Lower leg skin (tissue), 4 donors: ENCODE measurements at regions not wholly inside any gene's neighbourhood (a gene's known extent, or its start where the extent isn't known, plus 50 kb on each side); places are given as distances from the start of the nearest gene placed in this dataset.

Source experiments
- DNase-seq, 2 donors: peaks; one replicate each; pipeline ENCODE4 v3.0.0-alpha.2; 2019; ENCODE audit warnings: low spot score in 2 of 2
- H3K4me3 ChIP-seq: fragments of 200-600 bp; sonication (generic); 2 replicates; pipeline ENCODE4 v1.5.1; 2017; ENCODE audit warnings: mild to moderate bottlenecking, low read depth; ENCODE audit not compliant: poor library complexity, severe bottlenecking
- POLR2A ChIP-seq, 2 donors: fragments of 450-650 bp; IDR thresholded peaks; one replicate each; pipeline ENCODE4 v1.6.1; 2016 to 2017; ENCODE audit warnings: antibody characterized with exemption in 2 of 2, mild to moderate bottlenecking in 1 of 2, moderate library complexity in 1 of 2
- WGBS, 2 donors: methylation state at CpG; one replicate each; pipeline ENCODE4 v1.1.5; 2018; 5-methylcytosine and 5-hydroxymethylcytosine counted together
- intact Hi-C: fragments of 100-400 bp; cut with DNase I; formaldehyde crosslinking; loops from one replicate; pipeline ENCODE4 v1.15.0; 2023; ENCODE audit warnings: low total_unique reads
- TF ChIP-seq, protein P1 (sequence below), 3 donors: fragments of 450-650 bp; IDR thresholded peaks; one replicate each; pipeline ENCODE4 v1.5.1; 2016; ENCODE audit warnings: antibody characterized with exemption in 3 of 3, mild to moderate bottlenecking in 3 of 3, moderate library complexity in 2 of 3

DNA sequence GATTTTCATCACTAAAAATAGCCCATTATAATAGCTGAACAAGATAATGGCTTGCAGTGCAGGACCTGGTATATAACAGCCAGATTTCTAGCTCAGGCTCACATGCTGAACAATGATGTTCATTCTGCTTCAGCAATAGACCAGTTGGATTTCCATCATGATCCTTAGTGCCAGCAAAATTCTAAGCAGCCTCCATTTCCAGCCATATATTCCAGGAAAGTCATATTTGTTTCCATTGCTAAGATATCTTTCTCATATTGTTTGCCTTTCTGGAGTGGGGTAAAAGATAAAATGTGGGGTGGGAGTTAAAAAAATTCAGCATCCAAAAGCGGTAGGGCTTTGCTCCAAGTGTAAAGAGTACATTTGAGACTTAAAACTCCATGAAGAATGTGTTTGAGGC, 2344.1 kb downstream of the PCDH7 start:
- no peak for DNase-seq
- WGBS, 2 donors, result 80 to 89% methylated on average over 1 of the region's 1 CpG
- no peak for TF ChIP-seq POLR2A (IDR thresholded peaks at IDR 0.05)
- TF ChIP-seq, protein P1, sequence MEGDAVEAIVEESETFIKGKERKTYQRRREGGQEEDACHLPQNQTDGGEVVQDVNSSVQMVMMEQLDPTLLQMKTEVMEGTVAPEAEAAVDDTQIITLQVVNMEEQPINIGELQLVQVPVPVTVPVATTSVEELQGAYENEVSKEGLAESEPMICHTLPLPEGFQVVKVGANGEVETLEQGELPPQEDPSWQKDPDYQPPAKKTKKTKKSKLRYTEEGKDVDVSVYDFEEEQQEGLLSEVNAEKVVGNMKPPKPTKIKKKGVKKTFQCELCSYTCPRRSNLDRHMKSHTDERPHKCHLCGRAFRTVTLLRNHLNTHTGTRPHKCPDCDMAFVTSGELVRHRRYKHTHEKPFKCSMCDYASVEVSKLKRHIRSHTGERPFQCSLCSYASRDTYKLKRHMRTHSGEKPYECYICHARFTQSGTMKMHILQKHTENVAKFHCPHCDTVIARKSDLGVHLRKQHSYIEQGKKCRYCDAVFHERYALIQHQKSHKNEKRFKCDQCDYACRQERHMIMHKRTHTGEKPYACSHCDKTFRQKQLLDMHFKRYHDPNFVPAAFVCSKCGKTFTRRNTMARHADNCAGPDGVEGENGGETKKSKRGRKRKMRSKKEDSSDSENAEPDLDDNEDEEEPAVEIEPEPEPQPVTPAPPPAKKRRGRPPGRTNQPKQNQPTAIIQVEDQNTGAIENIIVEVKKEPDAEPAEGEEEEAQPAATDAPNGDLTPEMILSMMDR (IDR thresholded peaks at IDR 0.05), result no peak
- no peak overlapping the region for H3K4me3 ChIP-seq
- intact Hi-C loops, result no loop called here

DNA sequence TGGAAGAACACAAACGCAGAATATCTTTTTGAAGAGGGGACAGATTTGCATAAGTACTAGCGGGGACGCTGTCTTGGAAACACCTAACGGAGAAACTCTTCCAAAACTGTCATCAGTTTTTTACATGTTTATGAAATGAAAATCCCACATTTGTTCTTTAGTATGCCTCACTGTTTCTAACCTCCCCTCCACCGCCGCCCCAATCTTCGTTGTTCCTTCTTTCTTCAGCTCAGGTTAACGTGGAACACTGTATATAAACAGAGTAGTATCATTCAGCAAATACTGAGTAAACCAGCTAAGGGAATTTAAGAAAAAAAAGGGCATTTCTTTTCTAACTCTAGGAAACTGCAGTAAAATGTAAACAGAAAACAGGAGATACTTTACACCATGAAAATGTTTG, 2345.6 kb downstream of the PCDH7 start:
- intact Hi-C loops, result no loop called here
- WGBS, 2 donors, result 89 to 93% methylated on average over 8 of the region's 8 CpGs
- no peak overlapping the region for H3K4me3 ChIP-seq
- DNase-seq, result no peak
- TF ChIP-seq, protein P1 (IDR thresholded peaks at IDR 0.05), result no peak
- TF ChIP-seq POLR2A (IDR thresholded peaks at IDR 0.05), result no peak

DNA sequence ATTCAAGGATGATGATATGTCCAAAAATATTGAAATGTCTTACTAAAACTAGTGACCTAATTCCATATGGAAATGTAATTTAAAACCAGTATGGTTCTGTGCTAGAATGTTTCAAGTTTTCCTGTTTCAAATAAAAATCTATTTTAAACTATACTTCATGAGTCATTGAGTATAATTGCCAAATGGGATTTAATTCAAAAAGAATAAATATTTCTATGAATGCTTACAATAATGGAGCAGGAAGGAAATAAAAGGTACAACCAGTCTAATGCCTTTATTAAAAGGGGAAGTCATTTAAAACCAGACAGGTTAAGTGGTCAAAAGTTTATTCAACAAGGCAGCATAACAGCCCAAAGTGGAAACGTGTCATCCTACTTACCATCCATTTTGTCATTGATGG, 2347.1 kb downstream of the PCDH7 start:
- DNase-seq, result no peak
- no peak for TF ChIP-seq POLR2A (IDR thresholded peaks at IDR 0.05)
- TF ChIP-seq, protein P1 (IDR thresholded peaks at IDR 0.05), result no peak
- intact Hi-C loops, result no loop called here
- H3K4me3 ChIP-seq, result no peak overlapping the region
- WGBS, 2 donors, result 31 to 33% methylated on average over 1 of the region's 1 CpG

DNA sequence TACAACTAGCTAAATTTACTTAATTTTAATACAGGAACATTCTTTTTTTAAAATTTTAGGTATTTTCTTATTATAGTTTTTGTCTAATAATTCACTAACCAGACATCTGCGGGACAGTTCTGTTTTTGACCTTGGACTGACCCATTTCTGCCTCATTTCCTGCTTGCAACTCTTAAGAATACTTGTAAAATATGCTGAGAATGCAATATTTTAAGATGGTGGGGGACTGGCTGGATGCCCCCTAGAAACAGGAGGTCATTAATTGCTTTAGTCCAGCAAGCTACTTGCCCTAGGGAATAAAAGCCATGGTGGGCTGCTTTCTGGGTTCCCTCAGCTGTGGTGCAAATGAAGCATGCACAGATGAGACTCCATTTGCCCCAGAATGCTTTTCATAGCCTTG, 2348.4 kb downstream of the PCDH7 start:
- no peak for TF ChIP-seq POLR2A (IDR thresholded peaks at IDR 0.05)
- TF ChIP-seq, protein P1 (IDR thresholded peaks at IDR 0.05), result no peak
- DNase-seq, result no peak
- intact Hi-C loops, result no loop called here
- 67 to 80% methylated on average over 1 of the region's 1 CpG for WGBS, 2 donors
- H3K4me3 ChIP-seq, result no peak overlapping the region

DNA sequence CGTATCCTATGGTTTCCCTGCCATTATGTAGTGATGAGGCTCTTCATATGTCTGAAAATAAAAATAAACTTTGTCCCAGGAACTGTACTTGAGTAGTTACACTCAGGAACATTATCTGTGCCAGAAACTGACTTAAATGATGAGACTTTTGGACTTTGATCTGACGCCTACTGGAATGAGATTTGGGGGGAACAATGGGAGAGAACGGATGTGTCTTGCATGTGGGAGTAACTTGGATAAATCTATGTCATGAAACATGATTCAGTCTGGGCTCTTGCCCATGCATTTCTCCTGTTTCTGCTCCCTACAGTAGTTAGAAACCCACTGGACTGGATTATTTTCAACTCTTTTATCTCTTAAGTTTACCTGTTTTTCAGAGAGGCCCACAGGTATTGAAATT, 2351.4 kb downstream of the PCDH7 start:
- TF ChIP-seq POLR2A (IDR thresholded peaks at IDR 0.05), result no peak
- TF ChIP-seq, protein P1 (IDR thresholded peaks at IDR 0.05), result no peak
- no peak overlapping the region for H3K4me3 ChIP-seq
- intact Hi-C loops, result no loop called here
- WGBS, 2 donors, result 27 to 32% methylated on average over 3 of the region's 3 CpGs
- DNase-seq, result no peak

DNA sequence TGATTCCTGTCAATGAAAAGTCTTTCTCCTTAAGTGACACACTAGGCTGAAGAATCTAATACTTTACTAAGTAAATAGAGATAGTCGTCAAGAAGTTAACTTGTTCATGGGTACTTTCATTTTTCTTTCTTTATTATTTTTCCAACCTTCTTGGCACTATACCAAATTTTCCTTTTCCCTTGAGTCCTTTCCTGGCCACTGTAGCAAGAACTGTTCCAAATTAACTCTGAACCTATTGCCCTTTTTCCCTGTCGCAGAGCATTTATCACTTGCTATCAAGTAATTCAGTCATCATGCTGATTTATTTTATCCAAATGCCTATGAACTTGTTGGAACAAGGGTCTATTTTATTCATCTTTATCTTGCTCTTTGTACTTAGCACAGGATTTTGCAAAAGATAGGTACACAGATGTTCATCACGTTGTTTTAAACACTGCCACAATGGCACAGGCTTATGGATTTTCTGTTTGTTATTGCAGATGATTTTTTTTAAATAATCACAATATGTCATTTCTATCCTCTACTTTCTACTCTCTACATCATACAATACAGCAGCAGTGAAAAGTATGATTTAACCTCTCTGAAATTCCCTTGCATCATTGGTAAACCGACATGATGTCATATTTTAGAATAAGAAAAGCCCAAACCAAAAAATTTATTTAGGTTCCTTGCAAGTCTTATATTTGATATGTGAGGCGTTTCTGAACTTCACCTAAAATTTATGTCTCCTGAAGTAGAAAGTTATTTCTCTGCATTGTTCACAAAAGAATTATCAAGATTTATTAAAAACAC, 2352.3 kb downstream of the PCDH7 start:
- intact Hi-C loops, result no loop called here
- no peak for TF ChIP-seq POLR2A (IDR thresholded peaks at IDR 0.05)
- TF ChIP-seq, protein P1 (IDR thresholded peaks at IDR 0.05), result no peak
- WGBS, 2 donors, result 37 to 42% methylated on average over 5 of the region's 5 CpGs
- DNase-seq, result no peak
- H3K4me3 ChIP-seq, result no peak overlapping the region
